H1 (cell line): ENCODE measurements at regions not wholly inside any gene's neighbourhood (a gene's known extent, or its start where the extent isn't known, plus 50 kb on each side); places are given as distances from the start of the nearest gene placed in this dataset.

Experiments used
- CTCF ChIA-PET: fragments of 300-600 bp; sonication (Branson Sonifier 250); formaldehyde crosslinking; loops from one replicate; lab custom pipeline; 2021; ENCODE audit not compliant: partially characterized antibody; lab: Charles Lee
- POLR2A ChIA-PET: fragments of 300-600 bp; sonication (Branson Sonifier 250); formaldehyde crosslinking; loops from one replicate; lab custom pipeline; 2021; ENCODE audit warnings: inconsistent platforms; ENCODE audit not compliant: partially characterized antibody; lab: Charles Lee
- DNase-seq, 2 experiments: peaks; one replicate each; pipeline versions ENCODE4 v3.0.0 to v3.0.0-alpha.2; 2010 to 2022; ENCODE audit warnings: low spot score in 2 of 2, low read depth in 1 of 2, mixed read lengths in 1 of 2
- FAIRE-seq: peaks from 2 replicates; lab custom pipeline; 2011; peaks lifted over from hg19 to GRCh38; lab: Jason Lieb, UNC
- H2AFZ ChIP-seq: 2 replicates; pipeline ENCODE4 v1.8.1; 2012; ENCODE audit warnings: low read length, inconsistent platforms
- H2AK5ac ChIP-seq: 2 replicates; pipeline ENCODE4 v1.6.1; 2013; ENCODE audit warnings: low read depth, low read length
- H2BK120ac ChIP-seq: replicated peaks from 2 replicates; pipeline ENCODE3; 2013; ENCODE audit warnings: low read depth, low read length, inconsistent platforms
- H2BK12ac ChIP-seq: 2 replicates; pipeline ENCODE4 v1.6.1; 2013; ENCODE audit warnings: low read depth, low read length
- H2BK15ac ChIP-seq: 2 replicates; pipeline ENCODE4 v1.6.1; 2013; ENCODE audit warnings: low read length
- H2BK20ac ChIP-seq: 2 replicates; pipeline ENCODE4 v1.6.1; 2013; ENCODE audit warnings: low read length
- H2BK5ac ChIP-seq: 2 replicates; pipeline ENCODE4 v1.6.1; 2013; ENCODE audit warnings: low read depth, low read length
- H3K14ac ChIP-seq: 2 replicates; pipeline ENCODE4 v1.6.1; 2013; ENCODE audit warnings: inconsistent platforms; ENCODE audit not compliant: insufficient read length
- H3K18ac ChIP-seq: 2 replicates; pipeline ENCODE4 v1.6.1; 2013; ENCODE audit warnings: low read length; ENCODE audit errors: extremely low read depth
- H3K23ac ChIP-seq: 2 replicates; pipeline ENCODE4 v1.6.1; 2013; ENCODE audit warnings: inconsistent platforms; ENCODE audit not compliant: insufficient read length
- H3K23me2 ChIP-seq: 2 replicates; pipeline ENCODE4 v1.6.1; 2013; ENCODE audit warnings: low read depth, low read length
- H3K27ac ChIP-seq: 2 replicates; pipeline ENCODE4 v1.6.1; 2011; ENCODE audit warnings: low read depth, low read length, inconsistent platforms
- H3K27me3 ChIP-seq, 4 experiments: replicated peaks in 1 of 4; 1 replicate in 1 of 4; 2 replicates in 3 of 4; pipeline versions ENCODE4 v1.6.1 to v1.8.1; 2011 to 2013; ENCODE audit warnings: low read length in 3 of 4, mild to moderate bottlenecking in 3 of 4, inconsistent platforms in 2 of 4, mixed read lengths in 2 of 4, moderate library complexity in 1 of 4; ENCODE audit not compliant: control insufficient read depth in 3 of 4, insufficient read depth in 3 of 4; ENCODE audit errors: extremely low read depth in 1 of 4
- H3K36me3 ChIP-seq, 4 experiments: 2 replicates each; pipeline versions ENCODE4 v1.6.1 to v1.8.1; 2011 to 2013; ENCODE audit warnings: mild to moderate bottlenecking in 4 of 4, low read length in 3 of 4, moderate library complexity in 2 of 4, control low read depth in 1 of 4, inconsistent platforms in 1 of 4; ENCODE audit not compliant: insufficient read depth in 4 of 4, control insufficient read depth in 2 of 4
- H3K4ac ChIP-seq: replicated peaks from 2 replicates; pipeline ENCODE3; 2013; ENCODE audit warnings: low read length, low read depth, mixed read lengths, inconsistent platforms; ENCODE audit not compliant: insufficient read length
- H3K4me1 ChIP-seq, 4 experiments: replicated peaks in 1 of 4; 1 replicate in 1 of 4; 2 replicates in 3 of 4; pipeline versions ENCODE4 v1.6.1 to v1.8.1; 2011 to 2013; ENCODE audit warnings: low read length in 3 of 4, inconsistent platforms in 2 of 4, mixed read lengths in 1 of 4; ENCODE audit not compliant: insufficient read depth in 4 of 4, control insufficient read depth in 3 of 4
- H3K4me2 ChIP-seq, 2 experiments: 2 replicates each; pipeline versions ENCODE4 v1.6.1 to v1.8.1; 2011 to 2013; ENCODE audit warnings: low read depth in 2 of 2, low read length in 2 of 2, control low read depth in 1 of 2, inconsistent platforms in 1 of 2, mild to moderate bottlenecking in 1 of 2; ENCODE audit not compliant: insufficient read depth in 1 of 2
- H3K4me3 ChIP-seq, 4 experiments: fragments of 200-600, 300-600 bp in 1 of 4; sonication (generic), shearing (Covaris generic), sonication (Bioruptor Twin) in 1 of 4; 2 replicates each; pipeline versions ENCODE4 v1.5.1 to v1.8.1; 2011 to 2016; ENCODE audit warnings: low read length in 4 of 4, low read depth in 3 of 4, control low read depth in 2 of 4, inconsistent platforms in 2 of 4, mild to moderate bottlenecking in 2 of 4, mixed read lengths in 1 of 4, moderate library complexity in 1 of 4; ENCODE audit not compliant: insufficient read depth in 2 of 4; ENCODE audit errors: extremely low read depth in 1 of 4
- H3K56ac ChIP-seq: replicated peaks from 2 replicates; pipeline ENCODE3; 2013; ENCODE audit warnings: low read depth, mild to moderate bottlenecking, mixed read lengths, low read length, inconsistent platforms; ENCODE audit not compliant: insufficient read length
- H3K79me1 ChIP-seq: 2 replicates; pipeline ENCODE4 v1.6.1; 2013; ENCODE audit warnings: low read depth, low read length, control low read depth
- H3K79me2 ChIP-seq, 2 experiments: 2 replicates each; pipeline versions ENCODE4 v1.6.1 to v1.8.1; 2012 to 2013; ENCODE audit warnings: low read length in 2 of 2, mild to moderate bottlenecking in 2 of 2, inconsistent platforms in 1 of 2; ENCODE audit not compliant: insufficient read depth in 2 of 2, control insufficient read depth in 1 of 2
- H3K9ac ChIP-seq, 4 experiments: replicated peaks in 1 of 4; 1 replicate in 1 of 4; 2 replicates in 3 of 4; pipeline versions ENCODE4 v1.6.1 to v1.8.1; 2011 to 2013; ENCODE audit warnings: low read depth in 3 of 4, low read length in 3 of 4, control low read depth in 2 of 4, mild to moderate bottlenecking in 2 of 4, moderate library complexity in 2 of 4, inconsistent platforms in 1 of 4; ENCODE audit errors: extremely low read depth in 1 of 4
- H3K9me3 ChIP-seq, 2 experiments: 2 replicates each; pipeline versions ENCODE4 v1.6.1 to v1.8.1; 2012 to 2013; ENCODE audit warnings: mild to moderate bottlenecking in 2 of 2, moderate library complexity in 2 of 2, control low read depth in 1 of 2, inconsistent platforms in 1 of 2, low read depth in 1 of 2, low read length in 1 of 2, mixed read lengths in 1 of 2; ENCODE audit not compliant: insufficient read depth in 2 of 2
- H4K20me1 ChIP-seq, 2 experiments: replicated peaks in 1 of 2; 2 replicates each; pipeline versions ENCODE3 to v1.8.1; 2011 to 2013; ENCODE audit warnings: inconsistent platforms in 2 of 2, low read length in 2 of 2, mild to moderate bottlenecking in 1 of 2; ENCODE audit not compliant: insufficient read depth in 2 of 2, control insufficient read depth in 1 of 2
- H4K5ac ChIP-seq: 2 replicates; pipeline ENCODE4 v1.6.1; 2013; ENCODE audit warnings: low read length, low read depth, mixed read lengths, inconsistent platforms; ENCODE audit not compliant: insufficient read length
- H4K8ac ChIP-seq: 2 replicates; pipeline ENCODE4 v1.8.0; 2013; ENCODE audit warnings: mild to moderate bottlenecking, moderate library complexity, low read length, inconsistent platforms; ENCODE audit not compliant: insufficient read depth; ENCODE audit errors: extremely low read depth
- H4K91ac ChIP-seq: replicated peaks from 2 replicates; pipeline ENCODE3; 2013; ENCODE audit warnings: low read length, mixed read lengths, inconsistent platforms; ENCODE audit not compliant: insufficient read length
- EZH2 ChIP-seq: fragments of 200-600 bp; sonication (generic); IDR thresholded peaks from 2 replicates; pipeline ENCODE4 v1.7.1; 2012; ENCODE audit warnings: low read depth, mild to moderate bottlenecking, moderate library complexity, low read length, inconsistent platforms; ENCODE audit not compliant: severe bottlenecking
- NANOG ChIP-seq: IDR thresholded peaks from 2 replicates; pipeline ENCODE4 v1.6.1; 2011; ENCODE audit warnings: low read length, low read depth, mild to moderate bottlenecking, inconsistent platforms; ENCODE audit not compliant: insufficient read depth, poor library complexity, severe bottlenecking
- WGBS, 2 experiments: shearing (Covaris generic) in 1 of 2; methylation state at CpG; one replicate each; pipeline versions ENCODE4 v1.1.6 to v1.1.7; 2013 to 2015; ENCODE audit warnings: low lambda C conversion rate in 2 of 2, mixed read lengths in 2 of 2, inconsistent platforms in 1 of 2, low coverage in 1 of 2, missing lambda C conversion rate in 1 of 2; ENCODE audit not compliant: insufficient replicate concordance in 2 of 2, insufficient coverage in 1 of 2, insufficient read length in 1 of 2; ENCODE audit errors: extremely low coverage in 1 of 2, missing lambda C conversion rate in 1 of 2; 5-methylcytosine and 5-hydroxymethylcytosine counted together

DNA sequence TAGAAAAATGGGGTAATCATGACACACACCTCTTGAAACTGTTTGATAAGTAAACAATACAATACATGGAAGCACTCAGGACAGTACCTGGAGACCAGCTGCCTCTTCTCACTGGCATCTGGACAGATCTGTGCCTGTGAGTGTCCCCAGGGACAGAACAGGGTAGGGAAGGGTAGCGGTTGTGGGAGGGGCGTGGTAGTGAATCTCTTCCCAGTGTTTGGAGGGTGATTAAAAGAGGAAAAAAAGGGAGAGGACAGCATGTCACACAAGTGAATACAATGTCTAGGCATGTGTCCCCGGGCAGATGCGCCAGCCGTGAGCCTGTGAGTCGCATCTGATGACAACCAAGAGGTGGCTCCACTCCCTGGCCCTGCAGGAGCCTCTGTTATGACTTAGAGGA is 138.8 kb upstream of the MSX1 start:
- POLR2A ChIA-PET = no interaction called here
- DNase-seq = no peak
- TF ChIP-seq EZH2 (no peak), NANOG (no peak)

More for the DNA sequence above, 138.8 kb upstream of the MSX1 start:
- H2BK15ac ChIP-seq = no peak overlapping the region
- no peak overlapping the region for H2BK20ac ChIP-seq
- H3K18ac ChIP-seq = no peak overlapping the region
- H2AFZ ChIP-seq = no peak overlapping the region
- no peaks in the 10 kb centered on the region for H3K27me3 ChIP-seq
- peaks cover 0 to 1% of the 10 kb centered on the region in 2 experiments for H4K20me1 ChIP-seq
- CTCF ChIA-PET = interaction anchor here (1.1 to 1.5 kb wide), 2 partner anchors 8 to 22 kb away, joined by 5 read pairs; no protein-coding TSS in a partner anchor
- no peaks in the 10 kb centered on the region for H3K23me2 ChIP-seq
- FAIRE-seq = no peak
- H3K4me3 ChIP-seq = no peak overlapping the region
- no peak overlapping the region for H2BK120ac ChIP-seq
- peaks cover 17 to 19% of the 10 kb centered on the region in 2 experiments; a peak in 3 of 4 replicates for H3K9me3 ChIP-seq
- H3K56ac ChIP-seq = no peak overlapping the region
- H4K91ac ChIP-seq = no peak overlapping the region
- no peak overlapping the region for H3K4me2 ChIP-seq
- H2BK5ac ChIP-seq = no peak overlapping the region
- H4K8ac ChIP-seq = no peak overlapping the region
- no peak overlapping the region; the same call in 1 of the 2 replicates for H2AK5ac ChIP-seq
- H3K36me3 ChIP-seq = peaks cover 0 to 4% (median 0%) of the 10 kb centered on the region in 4 experiments; a peak in 2 of 8 replicates
- no peak overlapping the region for H3K23ac ChIP-seq
- no peak overlapping the region for H3K4ac ChIP-seq
- no peaks in the 10 kb centered on the region for H3K79me1 ChIP-seq
- peaks cover 0 to 6% (median 1%) of the 10 kb centered on the region in 4 experiments; a peak in 4 of 7 replicates for H3K4me1 ChIP-seq
- H2BK12ac ChIP-seq = no peak overlapping the region
- H4K5ac ChIP-seq = no peak overlapping the region
- no peak overlapping the region for H3K27ac ChIP-seq
- H3K14ac ChIP-seq = no peak overlapping the region
- WGBS, 2 experiments = 85% methylated on average over 6 of the region's 6 CpGs; no CpG with 5 or more reads in 1 of the 2 experiments
- no peak overlapping the region for H3K9ac ChIP-seq
- H3K79me2 ChIP-seq = no peaks in the 10 kb centered on the region
